CD4-positive, alpha-beta T cell (primary cell): ENCODE measurements at regions not wholly inside any gene's neighbourhood (a gene's known extent, or its start where the extent isn't known, plus 50 kb on each side); places are given as distances from the start of the nearest gene placed in this dataset.

Experiments used
- ATAC-seq: fragments of 200-7000 bp; cut with Tn5 transposase; one replicate; pipeline ENCODE4 v1.10.0; 2022; ENCODE audit warnings: mild to moderate bottlenecking; ENCODE audit not compliant: poor library complexity
- CTCF ChIA-PET: fragments of 350-600 bp; sonication (Branson Sonifier 250); formaldehyde crosslinking; loops from one replicate; lab custom pipeline; 2021; ENCODE audit warnings: antibody characterized with exemption, inconsistent platforms; lab: Charles Lee
- POLR2A ChIA-PET: fragments of 350-600 bp; sonication (Branson Sonifier 250); formaldehyde crosslinking; loops from one replicate; lab custom pipeline; 2021; ENCODE audit warnings: antibody characterized with exemption, inconsistent platforms; lab: Charles Lee
- DNase-seq, 14 experiments: peaks; one replicate each; pipeline ENCODE4 v3.0.0-alpha.2; 2013 to 2020; ENCODE audit warnings: mixed read lengths in 2 of 14
- H3K27ac ChIP-seq, 2 donors: one replicate each; pipeline versions ENCODE4 v1.5.1 to v1.7.0; 2013; ENCODE audit warnings: low read length in 2 of 2, low read depth in 1 of 2, mild to moderate bottlenecking in 1 of 2
- H3K27me3 ChIP-seq, 2 experiments: 1 replicate in 1 of 2; 2 replicates in 1 of 2; pipeline versions ENCODE4 v1.6.1 to v1.7.0; 2013; ENCODE audit warnings: low read length in 2 of 2, control low read depth in 1 of 2, mild to moderate bottlenecking in 1 of 2, moderate library complexity in 1 of 2; ENCODE audit not compliant: insufficient read depth in 2 of 2, control insufficient read depth in 1 of 2
- H3K36me3 ChIP-seq: one replicate; pipeline ENCODE4 v1.6.1; 2013; ENCODE audit warnings: low read length, control low read depth; ENCODE audit not compliant: insufficient read depth
- H3K4me1 ChIP-seq: one replicate; pipeline ENCODE4 v1.6.1; 2013; ENCODE audit warnings: low read length, control low read depth; ENCODE audit not compliant: insufficient read depth
- H3K4me3 ChIP-seq: one replicate; pipeline ENCODE4 v1.5.1; 2013; ENCODE audit warnings: mild to moderate bottlenecking, low read length, moderate library complexity
- H3K9me3 ChIP-seq, 2 experiments: 1 replicate in 1 of 2; 2 replicates in 1 of 2; pipeline versions ENCODE4 v1.6.1 to v1.7.0; 2013; ENCODE audit warnings: low read length in 2 of 2, mild to moderate bottlenecking in 2 of 2, control low read depth in 1 of 2, moderate library complexity in 1 of 2; ENCODE audit not compliant: control insufficient read depth in 1 of 2, insufficient read depth in 1 of 2
- H3K27ac Mint-ChIP-seq: one replicate; pipeline ENCODE4 v1.8.0; 2020; ENCODE audit warnings: mixed read lengths
- H3K27me3 Mint-ChIP-seq: one replicate; pipeline ENCODE4 v1.8.0; 2021; ENCODE audit warnings: mixed read lengths
- H3K36me3 Mint-ChIP-seq: one replicate; pipeline ENCODE4 v1.8.0; 2021; ENCODE audit warnings: low read depth, mixed read lengths
- H3K4me1 Mint-ChIP-seq: one replicate; pipeline ENCODE4 v1.8.0; 2021; ENCODE audit warnings: low read depth, mixed read lengths
- H3K4me3 Mint-ChIP-seq: one replicate; pipeline ENCODE4 v1.8.0; 2020; ENCODE audit warnings: mild to moderate bottlenecking, mixed read lengths
- H3K9me3 Mint-ChIP-seq: one replicate; pipeline ENCODE4 v1.8.0; 2020; ENCODE audit warnings: mixed read lengths
- CTCF ChIP-seq: fragments of 200-600 bp; IDR thresholded peaks from one replicate; pipeline ENCODE4 v1.8.0; 2022; ENCODE audit warnings: antibody characterized with exemption, mild to moderate bottlenecking
- intact Hi-C, 2 experiments: fragments of 100-400 bp; cut with DNase I in 1 of 2; cut with micrococcal nuclease in 1 of 2; formaldehyde crosslinking; loops; one replicate each; pipeline versions ENCODE4 v1.15.1 to v1.9.0; 2023 to 2025; cut with DNase I, micrococcal nuclease

GRCh38 chr13:87607266-87607665 is 63.9 kb upstream of the SLITRK5 start:
- Histone ChIP-seq H3K27ac (no peak overlapping the region), H3K36me3 (no peaks in the 10 kb centered on the region), H3K4me3 (no peak overlapping the region), H3K27me3 (no peaks in the 10 kb centered on the region), H3K4me1 (no peaks in the 10 kb centered on the region), H3K9me3 (peaks cover 0 to 2% of the 10 kb centered on the region in 2 experiments)
- Mint-ChIP-seq H3K27me3 (no peaks in the 10 kb centered on the region), H3K9me3 (peaks cover 7% of the 10 kb centered on the region), H3K4me1 (no peaks in the 10 kb centered on the region), H3K4me3 (no peak overlapping the region), H3K36me3 (no peaks in the 10 kb centered on the region), H3K27ac (no peak overlapping the region)
- ChIA-PET POLR2A (no interaction called here), CTCF (no interaction called here)
- intact Hi-C loops: no loop called here
- no peak for TF ChIP-seq CTCF
- DNase-seq (no peak), ATAC-seq (no peak)

GRCh38 chr13:87614276-87614675 is 56.9 kb upstream of the SLITRK5 start:
- Histone ChIP-seq H3K27ac (no peak overlapping the region), H3K9me3 (peaks cover 0 to 5% of the 10 kb centered on the region in 2 experiments), H3K4me3 (no peak overlapping the region), H3K27me3 (no peaks in the 10 kb centered on the region), H3K36me3 (no peaks in the 10 kb centered on the region), H3K4me1 (no peaks in the 10 kb centered on the region)
- Mint-ChIP-seq H3K9me3 (no peaks in the 10 kb centered on the region), H3K4me1 (no peaks in the 10 kb centered on the region), H3K36me3 (no peaks in the 10 kb centered on the region), H3K27ac (no peak overlapping the region), H3K4me3 (no peak overlapping the region), H3K27me3 (no peaks in the 10 kb centered on the region)
- intact Hi-C loops: no loop called here
- CTCF ChIA-PET: no interaction called here
- no peak for ATAC-seq
- DNase-seq: no peak
- POLR2A ChIA-PET: no interaction called here
- TF ChIP-seq CTCF: no peak
